ENCODE measurements at regions not wholly inside any gene's neighbourhood (a gene's known extent, or its start where the extent isn't known, plus 50 kb on each side); places are given as distances from the start of the nearest gene placed in this dataset.

- Histone ChIP-seq H3K9me3 (no peaks in the 10 kb centered on the region), H3K4me1 (no peaks in the 10 kb centered on the region), H3K27me3 (no peaks in the 10 kb centered on the region), H3K4me3 (no peak overlapping the region), H3K36me3 (no peaks in the 10 kb centered on the region), H3K27ac (no peak overlapping the region)
- TF ChIP-seq POLR2AphosphoS5 (IDR thresholded peaks at IDR 0.05) (no peak), CTCF (IDR thresholded peaks at IDR 0.05) (no peak), POLR2A (IDR thresholded peaks at IDR 0.05) (no peak), EP300 (IDR thresholded peaks at IDR 0.05) (no peak)
- no CpG with 5 or more reads among the region's 1 CpG for WGBS
- peak in 1 of 2 donors; percentile 59 for DNase-seq (ENCODE audit: low spot score in 2 of 2)
Measured at GRCh38 chr4:106773076-106773905, 262.8 kb downstream of the DKK2 start.

DNA sequence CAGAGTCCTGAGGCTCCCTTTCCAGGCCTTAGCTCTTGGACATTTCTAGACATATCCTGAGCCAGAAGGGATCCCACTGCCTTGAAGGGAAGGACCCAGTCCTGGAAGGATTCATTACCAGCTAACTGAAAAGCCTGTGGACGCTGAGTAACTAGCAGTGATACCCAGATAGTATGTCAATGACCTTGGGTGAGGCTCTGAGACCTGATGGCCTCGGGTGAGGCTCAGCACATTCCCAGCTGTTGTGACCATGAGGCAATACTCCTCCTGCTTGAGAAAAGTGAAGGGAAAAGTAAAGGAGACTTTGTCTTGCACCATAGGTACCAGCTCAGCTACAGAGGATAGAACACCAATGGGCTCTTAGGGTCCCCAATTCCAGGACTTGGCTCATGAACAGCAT lies 268.1 kb downstream of the DKK2 start:
- DNase-seq (ENCODE audit: low spot score in 2 of 2) = no peak
- no peaks in the 10 kb centered on the region for H3K9me3 ChIP-seq
- no peaks in the 10 kb centered on the region for H3K27me3 ChIP-seq
- no peak overlapping the region for H3K4me3 ChIP-seq
- no peaks in the 10 kb centered on the region for H3K4me1 ChIP-seq
- TF ChIP-seq POLR2AphosphoS5 (IDR thresholded peaks at IDR 0.05) (no peak), EP300 (IDR thresholded peaks at IDR 0.05) (no peak), CTCF (IDR thresholded peaks at IDR 0.05) (no peak), POLR2A (IDR thresholded peaks at IDR 0.05) (no peak)
- H3K27ac ChIP-seq = no peak overlapping the region
- WGBS = 84% methylated on average over 2 of the region's 2 CpGs
- no peaks in the 10 kb centered on the region for H3K36me3 ChIP-seq

DNA sequence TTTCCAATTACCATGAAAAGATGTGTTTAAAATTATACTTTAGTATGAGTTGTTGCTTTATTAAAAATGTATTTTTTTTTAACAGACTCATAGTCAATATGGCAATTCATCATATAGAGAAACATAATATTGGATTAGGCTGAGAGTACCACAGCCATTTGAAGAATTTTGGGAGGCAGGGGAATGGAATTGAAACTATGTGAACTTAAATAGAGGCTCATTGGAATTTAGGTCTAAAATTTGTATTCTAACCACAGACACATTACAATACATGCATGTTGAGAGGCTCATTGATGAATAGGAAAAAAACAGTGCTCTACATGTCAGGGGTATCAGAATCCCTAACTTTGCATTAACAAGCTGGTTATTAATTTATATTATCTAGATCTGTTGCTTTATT lies 269.6 kb downstream of the DKK2 start:
- Histone ChIP-seq H3K9me3 (no peaks in the 10 kb centered on the region), H3K27me3 (no peaks in the 10 kb centered on the region), H3K27ac (no peak overlapping the region), H3K4me1 (no peaks in the 10 kb centered on the region), H3K36me3 (no peaks in the 10 kb centered on the region), H3K4me3 (no peak overlapping the region)
- no peak for DNase-seq (ENCODE audit: low spot score in 2 of 2)
- TF ChIP-seq POLR2AphosphoS5 (IDR thresholded peaks at IDR 0.05) (no peak), EP300 (IDR thresholded peaks at IDR 0.05) (no peak), CTCF (IDR thresholded peaks at IDR 0.05) (no peak), POLR2A (IDR thresholded peaks at IDR 0.05) (no peak)

DNA sequence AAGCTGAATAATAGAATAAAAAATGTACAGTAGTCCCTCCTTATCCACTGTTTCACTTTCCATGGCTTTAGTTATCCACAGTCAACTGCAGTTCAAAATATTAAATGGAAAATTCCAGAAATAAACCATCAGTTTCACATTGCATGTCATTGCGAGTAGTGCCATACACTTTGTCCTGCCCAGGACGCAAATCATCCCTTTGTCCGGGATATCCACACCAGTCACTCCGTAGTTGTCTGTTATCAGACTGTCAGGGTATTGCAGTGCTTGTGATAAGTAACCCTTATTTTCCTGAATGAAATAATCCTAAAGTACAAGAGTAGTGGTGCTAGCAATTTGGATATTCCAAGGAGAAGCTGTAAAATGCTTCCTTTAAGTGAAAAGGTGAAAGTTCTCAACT lies 271.3 kb downstream of the DKK2 start:
- no peak overlapping the region for H3K27ac ChIP-seq
- no peak overlapping the region for H3K4me3 ChIP-seq
- no peaks in the 10 kb centered on the region for H3K27me3 ChIP-seq
- TF ChIP-seq EP300 (IDR thresholded peaks at IDR 0.05) = no peak
- no peak for TF ChIP-seq POLR2A (IDR thresholded peaks at IDR 0.05)
- TF ChIP-seq POLR2AphosphoS5 (IDR thresholded peaks at IDR 0.05) = no peak
- TF ChIP-seq CTCF (IDR thresholded peaks at IDR 0.05) = no peak
- H3K36me3 ChIP-seq = no peaks in the 10 kb centered on the region
- no peaks in the 10 kb centered on the region for H3K9me3 ChIP-seq
- DNase-seq (ENCODE audit: low spot score in 2 of 2) = no peak
- WGBS = 77% methylated on average over 4 of the region's 4 CpGs
- no peaks in the 10 kb centered on the region for H3K4me1 ChIP-seq

DNA sequence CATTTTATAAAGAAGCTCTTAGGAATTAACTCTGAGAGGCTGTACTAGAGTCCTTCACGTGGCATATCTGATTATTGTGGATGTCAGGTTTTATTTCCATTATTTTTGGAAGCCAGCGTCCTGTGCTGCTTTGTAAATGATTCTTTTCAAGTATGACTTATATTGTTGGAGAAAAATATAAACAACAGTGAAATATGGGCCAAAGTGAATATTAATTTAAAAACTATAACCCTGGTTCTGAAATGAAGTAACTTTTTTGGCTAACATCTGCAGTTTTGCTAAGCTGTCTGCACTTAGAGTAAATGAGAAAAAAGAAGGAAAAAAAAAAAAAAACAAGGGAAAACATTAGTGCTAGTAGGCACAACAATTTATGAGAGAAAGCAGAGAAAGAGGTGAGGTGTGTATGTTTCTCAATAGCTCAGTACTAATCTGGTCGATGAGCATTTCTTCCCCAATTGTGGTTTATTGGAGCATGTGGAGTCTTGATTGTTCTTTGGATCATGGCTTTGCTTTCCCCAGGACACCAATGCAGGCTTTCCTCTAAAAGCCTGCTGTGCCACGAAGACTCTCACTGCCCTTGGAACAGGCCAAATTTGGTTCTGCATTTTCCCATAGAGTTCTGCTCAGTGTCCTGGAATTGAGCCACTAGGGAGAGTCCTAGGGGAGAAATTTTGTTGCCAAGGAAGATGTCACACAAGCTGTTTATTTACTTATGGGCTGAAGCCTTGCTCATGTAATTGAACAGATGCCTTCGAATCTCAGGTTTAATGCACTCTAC lies 273.3 kb downstream of the DKK2 start:
- H3K27ac ChIP-seq = no peak overlapping the region
- 43% methylated on average over 5 of the region's 5 CpGs for WGBS
- H3K4me3 ChIP-seq = no peak overlapping the region
- H3K9me3 ChIP-seq = no peaks in the 10 kb centered on the region
- H3K4me1 ChIP-seq = no peaks in the 10 kb centered on the region
- H3K36me3 ChIP-seq = no peaks in the 10 kb centered on the region
- TF ChIP-seq CTCF (IDR thresholded peaks at IDR 0.05) (no peak), POLR2AphosphoS5 (IDR thresholded peaks at IDR 0.05) (no peak), POLR2A (IDR thresholded peaks at IDR 0.05) (no peak), EP300 (IDR thresholded peaks at IDR 0.05) (no peak)
- DNase-seq (ENCODE audit: low spot score in 2 of 2) = no peak
- no peaks in the 10 kb centered on the region for H3K27me3 ChIP-seq

All from suprapubic skin (tissue), 4 donors.